GM12872 (cell line): ENCODE measurements at regions not wholly inside any gene's neighbourhood (a gene's known extent, or its start where the extent isn't known, plus 50 kb on each side); places are given as distances from the start of the nearest gene placed in this dataset.

Experiments
- TF ChIP-seq, protein P1 (sequence below): IDR thresholded peaks from 3 replicates; pipeline ENCODE4 v1.5.1; 2011; ENCODE audit warnings: low read depth, mild to moderate bottlenecking, low read length, moderate library complexity; ENCODE audit not compliant: insufficient read depth

- TF ChIP-seq, protein P1, sequence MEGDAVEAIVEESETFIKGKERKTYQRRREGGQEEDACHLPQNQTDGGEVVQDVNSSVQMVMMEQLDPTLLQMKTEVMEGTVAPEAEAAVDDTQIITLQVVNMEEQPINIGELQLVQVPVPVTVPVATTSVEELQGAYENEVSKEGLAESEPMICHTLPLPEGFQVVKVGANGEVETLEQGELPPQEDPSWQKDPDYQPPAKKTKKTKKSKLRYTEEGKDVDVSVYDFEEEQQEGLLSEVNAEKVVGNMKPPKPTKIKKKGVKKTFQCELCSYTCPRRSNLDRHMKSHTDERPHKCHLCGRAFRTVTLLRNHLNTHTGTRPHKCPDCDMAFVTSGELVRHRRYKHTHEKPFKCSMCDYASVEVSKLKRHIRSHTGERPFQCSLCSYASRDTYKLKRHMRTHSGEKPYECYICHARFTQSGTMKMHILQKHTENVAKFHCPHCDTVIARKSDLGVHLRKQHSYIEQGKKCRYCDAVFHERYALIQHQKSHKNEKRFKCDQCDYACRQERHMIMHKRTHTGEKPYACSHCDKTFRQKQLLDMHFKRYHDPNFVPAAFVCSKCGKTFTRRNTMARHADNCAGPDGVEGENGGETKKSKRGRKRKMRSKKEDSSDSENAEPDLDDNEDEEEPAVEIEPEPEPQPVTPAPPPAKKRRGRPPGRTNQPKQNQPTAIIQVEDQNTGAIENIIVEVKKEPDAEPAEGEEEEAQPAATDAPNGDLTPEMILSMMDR: no peak
Measured at GRCh38 chr6:105997482-105997881, 88.7 kb upstream of the PRDM1 start.

DNA sequence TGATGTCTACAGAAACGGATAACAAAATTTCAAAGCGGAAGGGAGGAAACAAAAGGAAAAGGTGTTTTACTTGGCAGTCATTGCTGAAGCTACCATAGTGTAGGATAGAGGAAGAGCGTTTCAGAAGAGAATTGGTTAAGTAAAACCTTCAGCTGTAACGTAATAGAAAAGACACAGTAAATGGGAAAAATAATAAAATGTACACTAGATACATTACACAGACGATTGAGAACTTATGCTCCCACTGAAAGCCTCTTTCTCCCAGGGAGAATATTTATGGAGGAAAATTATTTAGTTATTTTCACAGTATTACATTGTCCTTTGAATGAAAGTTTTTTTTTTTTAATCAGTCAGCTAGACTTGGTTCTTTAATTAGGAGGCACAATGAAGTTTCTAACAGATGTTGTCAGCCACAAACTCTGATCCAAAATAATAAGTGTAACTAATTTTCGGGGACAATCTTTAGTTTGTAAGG is 90.7 kb upstream of the PRDM1 start:
- TF ChIP-seq, protein P1: no peak

GRCh38 chr6:105994591-105995390 is 91.3 kb upstream of the PRDM1 start:
- TF ChIP-seq, protein P1: no peak

DNA sequence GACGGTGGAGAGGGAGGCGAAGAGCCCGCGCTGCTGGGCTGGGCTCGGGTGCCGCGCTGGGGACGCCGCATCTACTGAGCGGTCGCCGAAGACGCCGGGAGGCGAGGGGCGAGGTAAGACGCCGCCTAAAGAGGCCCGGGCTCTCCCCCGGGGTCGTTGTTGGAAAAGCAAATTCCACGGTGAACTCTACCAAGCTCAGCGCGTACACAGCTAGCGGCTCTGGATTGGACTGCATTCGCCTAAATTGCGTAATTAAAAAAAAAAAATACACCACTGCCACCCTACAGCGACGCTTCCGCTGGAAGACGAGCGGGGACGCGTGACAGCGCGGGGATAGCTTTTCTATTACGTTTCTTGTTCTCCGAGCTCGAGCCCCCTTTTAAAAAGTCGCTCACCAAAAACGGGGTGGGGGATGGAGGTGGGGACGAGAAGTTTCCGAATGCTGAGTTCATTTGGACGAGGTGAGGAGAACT is 92.0 kb upstream of the PRDM1 start:
- TF ChIP-seq, protein P1: no peak

- TF ChIP-seq, protein P1: no peak
Measured at GRCh38 chr6:105993341-105994117, 92.6 kb upstream of the PRDM1 start.

GRCh38 chr6:105992315-105992961 is 93.7 kb upstream of the PRDM1 start:
- TF ChIP-seq, protein P1: no peak
